ENCODE measurements at regions not wholly inside any gene's neighbourhood (a gene's known extent, or its start where the extent isn't known, plus 50 kb on each side); places are given as distances from the start of the nearest gene placed in this dataset.

GRCh38 chr1:22297999-22298398, 153.7 kb upstream of the ZBTB40 start:
- no peak for TF ChIP-seq CTCF (IDR thresholded peaks at IDR 0.05; ENCODE audit: low read depth, low read length)
- H3K27me3 ChIP-seq: no peaks in the 10 kb centered on the region
- no peaks in the 10 kb centered on the region for H3K36me3 ChIP-seq
- H3K4me3 ChIP-seq (ENCODE audit: low read depth, low read length): no peak overlapping the region
- H3K4me1 ChIP-seq: no peaks in the 10 kb centered on the region
- no peak for DNase-seq
- no peaks in the 10 kb centered on the region for H3K9me3 ChIP-seq

GRCh38 chr1:22303816-22304215, 147.8 kb upstream of the ZBTB40 start:
- TF ChIP-seq CTCF (IDR thresholded peaks at IDR 0.05; ENCODE audit: low read depth, low read length): no peak

GRCh38 chr1:22309572-22309971, 142.1 kb upstream of the ZBTB40 start:
- TF ChIP-seq CTCF (IDR thresholded peaks at IDR 0.05; ENCODE audit: low read depth, low read length): no peak

More at GRCh38 chr1:22303816-22304215, 147.8 kb upstream of the ZBTB40 start:
- DNase-seq: no peak
- H3K36me3 ChIP-seq: no peaks in the 10 kb centered on the region
- no peaks in the 10 kb centered on the region for H3K4me1 ChIP-seq
- no peaks in the 10 kb centered on the region for H3K9me3 ChIP-seq
- H3K4me3 ChIP-seq (ENCODE audit: low read depth, low read length): no peak overlapping the region
- H3K27me3 ChIP-seq: no peaks in the 10 kb centered on the region

GRCh38 chr1:22311461-22311860, 140.2 kb upstream of the ZBTB40 start:
- no peaks in the 10 kb centered on the region; the same call in 1 of the 2 replicates for H3K4me1 ChIP-seq
- no peak for TF ChIP-seq CTCF (IDR thresholded peaks at IDR 0.05; ENCODE audit: low read depth, low read length)
- no peaks in the 10 kb centered on the region for H3K36me3 ChIP-seq
- H3K4me3 ChIP-seq (ENCODE audit: low read depth, low read length): no peak overlapping the region
- no peaks in the 10 kb centered on the region for H3K9me3 ChIP-seq
- no peak for DNase-seq
- no peaks in the 10 kb centered on the region for H3K27me3 ChIP-seq

More at GRCh38 chr1:22309572-22309971, 142.1 kb upstream of the ZBTB40 start:
- no peaks in the 10 kb centered on the region for H3K9me3 ChIP-seq
- no peaks in the 10 kb centered on the region for H3K27me3 ChIP-seq
- H3K36me3 ChIP-seq: no peaks in the 10 kb centered on the region
- no peak overlapping the region for H3K4me3 ChIP-seq (ENCODE audit: low read depth, low read length)
- no peak for DNase-seq
- no peaks in the 10 kb centered on the region for H3K4me1 ChIP-seq

- H3K4me1 ChIP-seq: peaks cover 8% of the 10 kb centered on the region
- no peak overlapping the region for H3K4me3 ChIP-seq (ENCODE audit: low read depth, low read length)
- no peak for DNase-seq
These were observed 138.3 kb upstream of the ZBTB40 start for GRCh38 chr1:22313321-22313720.

GRCh38 chr1:22314706-22315105, 136.9 kb upstream of the ZBTB40 start:
- H3K4me1 ChIP-seq: peaks cover 14% of the 10 kb centered on the region
- no peaks in the 10 kb centered on the region for H3K9me3 ChIP-seq
- no peaks in the 10 kb centered on the region for H3K27me3 ChIP-seq
- no peak for DNase-seq
- H3K4me3 ChIP-seq (ENCODE audit: low read depth, low read length): no peak overlapping the region
- no peak for TF ChIP-seq CTCF (IDR thresholded peaks at IDR 0.05; ENCODE audit: low read depth, low read length)
- H3K36me3 ChIP-seq: no peaks in the 10 kb centered on the region

More at GRCh38 chr1:22313321-22313720, 138.3 kb upstream of the ZBTB40 start:
- Histone ChIP-seq H3K36me3 (no peaks in the 10 kb centered on the region), H3K27me3 (no peaks in the 10 kb centered on the region), H3K9me3 (no peaks in the 10 kb centered on the region)
- no peak for TF ChIP-seq CTCF (IDR thresholded peaks at IDR 0.05; ENCODE audit: low read depth, low read length)

Measured in BE2C (cell line).